ENCODE measurements at regions not wholly inside any gene's neighbourhood (a gene's known extent, or its start where the extent isn't known, plus 50 kb on each side); places are given as distances from the start of the nearest gene placed in this dataset.

GRCh38 chr14:97350894-97351731 is 553.9 kb downstream of the VRK1 start:
- DNase-seq (ENCODE audit: low read depth): no peak

DNA sequence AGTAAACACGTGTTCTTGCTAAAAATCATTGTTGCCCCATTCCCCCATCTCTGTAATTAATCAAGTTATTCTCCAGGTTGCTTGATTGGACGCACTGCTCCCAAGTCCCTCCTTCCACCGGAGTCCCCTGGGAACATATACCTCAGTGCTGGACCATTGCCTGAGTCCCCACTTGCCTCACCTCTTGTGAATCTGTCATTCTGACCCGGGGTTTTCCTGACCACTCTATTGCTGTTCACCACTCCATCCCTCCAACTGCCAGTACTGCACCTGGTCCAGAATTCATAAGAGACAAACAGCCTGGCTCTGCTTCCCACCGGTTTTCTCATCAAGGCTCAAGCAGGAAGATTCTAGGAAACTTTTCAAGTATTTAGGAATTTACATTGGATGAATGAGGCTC is 555.9 kb downstream of the VRK1 start:
- no peak for DNase-seq (ENCODE audit: low read depth)

DNA sequence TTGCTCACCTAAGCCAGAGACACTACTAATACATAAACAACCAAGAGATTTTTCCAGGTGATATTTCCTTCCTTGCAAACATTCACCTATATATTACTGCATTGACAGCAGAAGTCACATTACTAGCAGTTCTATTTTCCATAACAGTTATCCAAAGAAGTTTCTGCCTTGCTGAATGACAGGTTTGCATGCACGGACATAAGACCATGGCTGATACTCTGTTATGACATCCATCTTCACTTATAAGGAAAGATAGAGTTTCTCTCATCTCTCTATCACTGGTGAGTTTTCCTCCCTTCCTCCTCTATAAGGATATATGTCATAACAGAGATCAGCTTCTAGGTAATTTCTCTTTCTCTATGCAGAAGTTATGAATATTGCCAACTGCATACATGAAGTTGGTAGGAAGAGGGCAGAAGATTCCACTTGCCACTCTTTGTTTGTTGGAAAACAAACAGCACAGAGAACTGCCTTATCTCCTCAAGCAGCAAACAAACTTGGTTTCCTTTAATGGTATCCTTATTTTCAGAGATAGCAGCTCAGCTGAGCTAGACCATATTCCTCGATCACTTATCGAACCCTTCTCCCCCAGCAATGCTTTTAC is 557.0 kb downstream of the VRK1 start:
- no peak for DNase-seq (ENCODE audit: low read depth)

DNA sequence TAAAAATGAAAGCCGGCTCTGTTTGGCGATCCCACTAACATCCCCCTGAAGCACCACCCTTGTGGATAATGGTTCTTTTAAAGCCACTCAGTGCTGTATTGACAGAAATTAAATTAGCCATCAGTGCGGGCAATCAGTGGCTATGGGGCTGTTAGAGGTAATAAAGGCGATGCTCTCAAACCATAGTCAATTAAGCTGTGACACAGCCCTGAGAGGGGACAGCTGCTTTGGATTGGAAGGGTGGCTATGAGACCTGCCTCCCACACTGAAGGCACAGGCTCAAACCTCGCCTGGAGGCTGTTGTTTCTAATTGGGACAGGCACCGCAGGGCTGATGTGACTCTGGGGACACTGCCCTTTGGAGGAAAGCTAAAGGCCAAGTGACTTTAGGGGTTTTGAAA is 562.2 kb downstream of the VRK1 start:
- no peak for DNase-seq (ENCODE audit: low read depth)

DNA sequence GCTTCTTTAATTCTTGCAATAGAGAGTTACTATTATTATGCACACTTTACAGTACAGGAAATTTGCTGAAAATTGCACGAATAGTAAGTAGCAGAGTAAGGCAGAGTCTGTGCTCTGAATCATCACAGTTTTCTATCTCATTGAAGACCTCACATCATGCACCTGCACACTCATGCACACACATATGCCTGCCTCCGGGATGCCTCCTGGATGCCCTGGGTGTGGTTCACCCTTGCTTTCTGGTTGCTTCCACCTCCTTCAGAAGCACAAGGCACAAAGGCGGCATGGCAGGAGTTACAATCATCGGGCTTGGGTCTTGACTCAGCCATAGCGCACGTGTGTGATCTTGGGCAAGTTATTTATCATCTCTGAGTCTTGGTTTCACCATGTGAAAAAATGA is 564.0 kb downstream of the VRK1 start:
- no peak for DNase-seq (ENCODE audit: low read depth)

DNA sequence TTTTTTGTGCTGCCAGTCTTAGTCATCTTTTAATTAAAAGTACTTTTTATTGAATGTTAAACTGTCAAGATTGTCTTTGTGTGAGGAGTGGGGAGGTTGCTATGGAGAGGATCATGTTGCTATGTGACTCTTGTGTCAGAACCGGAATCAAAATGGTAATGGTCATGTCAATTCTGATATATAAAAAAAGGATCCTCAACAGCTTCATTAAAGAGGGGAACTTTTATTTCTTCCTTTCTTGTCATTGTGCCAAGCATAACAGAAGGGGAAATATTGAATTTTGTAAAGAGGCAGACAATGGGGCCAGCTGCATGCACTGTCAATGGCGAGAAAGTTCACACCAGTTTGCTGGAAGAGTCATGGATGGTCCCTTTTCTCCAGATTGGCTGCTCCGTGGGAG is 564.8 kb downstream of the VRK1 start:
- DNase-seq (ENCODE audit: low read depth): no peak

DNA sequence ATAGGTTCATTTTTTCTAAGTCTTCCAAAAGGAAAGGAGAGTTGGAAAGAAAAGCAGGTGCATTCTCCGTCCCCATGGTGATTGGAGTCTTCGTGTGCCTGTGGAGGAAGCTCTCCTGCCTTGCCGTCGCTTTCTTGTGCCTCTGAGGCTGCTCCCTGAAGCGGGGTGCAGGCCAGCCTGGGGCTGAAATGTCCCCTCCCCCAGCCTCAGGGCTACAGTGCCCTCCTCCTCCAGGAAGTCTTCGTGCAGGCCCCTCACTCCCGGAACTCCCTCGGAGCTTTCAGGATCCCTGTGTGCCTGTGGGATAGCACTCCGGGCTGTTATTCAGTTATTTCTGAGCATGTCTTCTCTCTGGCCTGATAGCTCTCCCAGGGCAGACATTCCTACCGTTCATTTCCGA is 569.2 kb downstream of the VRK1 start:
- DNase-seq (ENCODE audit: low read depth): no peak

DNA sequence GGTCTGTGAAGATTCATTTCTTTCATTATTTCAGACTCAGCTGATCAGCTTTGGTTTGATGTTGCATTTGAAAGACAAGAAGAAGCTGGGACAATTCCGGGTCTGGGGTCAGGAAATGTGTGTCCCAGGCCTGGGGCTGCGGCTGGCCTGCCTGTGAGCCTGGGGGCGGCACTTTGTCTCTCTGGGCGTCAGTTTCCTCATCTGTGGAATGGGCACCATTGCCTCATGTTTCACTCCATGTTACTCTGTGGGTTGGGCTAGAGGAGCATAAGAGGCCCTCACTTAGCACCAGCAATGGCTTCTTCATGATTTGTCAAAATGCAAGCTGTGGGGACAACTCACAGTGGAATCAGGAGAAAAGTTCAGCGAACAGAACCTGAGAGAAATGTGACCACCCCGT is 570.1 kb downstream of the VRK1 start:
- no peak for DNase-seq (ENCODE audit: low read depth)

- no peak for DNase-seq (ENCODE audit: low read depth)
Measured at GRCh38 chr14:97368049-97368448, 570.9 kb downstream of the VRK1 start.

DNA sequence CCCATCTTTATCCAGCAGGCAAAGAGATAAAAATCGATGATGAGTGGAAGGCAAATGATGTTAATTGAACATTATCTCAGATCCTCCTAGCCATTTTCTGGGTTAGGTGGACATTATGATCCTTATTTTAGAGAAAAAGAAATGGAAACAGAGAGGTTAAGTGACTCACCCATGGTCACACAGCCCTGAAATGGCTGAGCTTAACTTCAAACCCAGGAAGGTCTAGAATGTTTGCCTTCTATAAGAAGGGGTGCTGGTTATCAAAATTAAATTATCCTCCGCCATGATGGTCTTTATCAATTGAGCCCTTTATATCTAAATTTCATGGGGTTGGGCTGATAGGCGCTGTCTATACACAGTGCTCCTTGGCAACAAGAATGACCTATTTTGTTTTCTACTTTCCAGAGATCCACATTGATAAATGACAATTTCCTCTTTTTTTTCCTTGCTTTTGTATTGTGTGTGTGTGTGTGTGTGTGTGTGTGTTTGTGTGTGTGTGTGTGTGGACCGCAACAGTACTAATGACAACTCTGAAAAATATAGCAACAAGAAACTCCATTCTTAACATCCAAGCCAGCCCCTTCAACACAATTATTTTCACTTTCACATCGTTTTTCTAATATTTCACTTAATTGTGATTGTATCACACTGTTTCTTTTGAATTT is 571.9 kb downstream of the VRK1 start:
- no peak for DNase-seq (ENCODE audit: low read depth)

GRCh38 chr14:97369901-97370300 is 572.7 kb downstream of the VRK1 start:
- DNase-seq (ENCODE audit: low read depth): no peak

DNA sequence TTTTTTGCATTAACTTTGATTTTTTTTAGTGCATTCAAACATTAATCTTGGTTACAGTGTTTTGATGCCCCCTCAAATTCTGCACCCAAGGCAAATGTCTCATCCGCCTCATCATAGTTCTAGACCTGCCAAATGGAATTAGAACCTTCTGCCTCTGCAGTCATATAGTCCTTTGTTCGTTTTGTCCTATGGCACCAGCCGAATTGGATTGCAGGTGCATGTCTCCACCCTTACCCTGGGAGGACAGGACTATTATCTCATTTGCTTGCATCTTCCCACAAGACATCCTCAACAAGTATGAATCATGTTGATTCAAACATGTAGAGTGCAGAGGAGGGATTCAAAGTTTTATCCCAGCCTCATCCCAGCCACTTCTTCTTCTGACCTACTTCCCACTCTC is 579.1 kb downstream of the VRK1 start:
- no peak for DNase-seq (ENCODE audit: low read depth)

DNA sequence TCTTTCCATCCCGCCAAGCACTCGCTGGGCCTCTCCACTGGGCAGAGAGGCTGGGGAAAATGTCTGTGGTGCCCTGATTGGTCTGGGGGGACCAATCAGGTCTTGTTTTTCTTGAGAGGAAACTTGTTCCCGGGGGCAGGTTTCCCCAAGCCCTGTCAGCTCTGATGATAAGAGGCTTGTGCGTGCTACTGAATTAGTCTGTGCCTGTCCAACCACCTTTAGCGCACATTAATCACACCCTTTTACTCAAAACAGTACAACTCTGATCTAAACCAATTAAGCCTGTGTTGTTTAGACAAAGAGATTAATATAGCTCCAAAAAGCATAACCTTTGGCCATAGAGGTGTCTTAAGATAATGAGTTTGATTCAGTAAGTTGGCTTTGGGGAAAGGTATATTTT is 580.4 kb downstream of the VRK1 start:
- no peak for DNase-seq (ENCODE audit: low read depth)

GRCh38 chr14:97379091-97379531 is 581.9 kb downstream of the VRK1 start:
- no peak for DNase-seq (ENCODE audit: low read depth)

DNA sequence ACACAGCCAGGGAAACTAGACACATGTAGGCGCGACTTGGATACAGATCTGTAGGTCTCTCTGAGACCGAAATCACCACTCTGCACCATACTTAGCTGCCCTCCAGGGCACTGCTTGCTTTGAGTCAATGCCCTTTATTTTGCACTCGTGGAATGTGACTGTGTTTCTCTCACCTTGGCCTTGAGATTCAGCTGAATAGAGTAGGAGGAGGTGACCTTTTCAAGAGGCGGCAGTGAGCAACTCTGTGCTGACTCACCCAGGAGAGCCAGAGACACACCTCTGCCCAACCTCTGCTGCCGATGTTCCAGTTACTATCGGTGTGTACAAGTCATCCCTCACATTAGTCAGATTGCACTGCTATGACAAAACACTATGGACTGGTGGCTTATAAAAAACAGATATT is 583.4 kb downstream of the VRK1 start:
- no peak for DNase-seq (ENCODE audit: low read depth)

- no peak for DNase-seq (ENCODE audit: low read depth)
Measured at GRCh38 chr14:97381309-97381708, 584.1 kb downstream of the VRK1 start.

DNA sequence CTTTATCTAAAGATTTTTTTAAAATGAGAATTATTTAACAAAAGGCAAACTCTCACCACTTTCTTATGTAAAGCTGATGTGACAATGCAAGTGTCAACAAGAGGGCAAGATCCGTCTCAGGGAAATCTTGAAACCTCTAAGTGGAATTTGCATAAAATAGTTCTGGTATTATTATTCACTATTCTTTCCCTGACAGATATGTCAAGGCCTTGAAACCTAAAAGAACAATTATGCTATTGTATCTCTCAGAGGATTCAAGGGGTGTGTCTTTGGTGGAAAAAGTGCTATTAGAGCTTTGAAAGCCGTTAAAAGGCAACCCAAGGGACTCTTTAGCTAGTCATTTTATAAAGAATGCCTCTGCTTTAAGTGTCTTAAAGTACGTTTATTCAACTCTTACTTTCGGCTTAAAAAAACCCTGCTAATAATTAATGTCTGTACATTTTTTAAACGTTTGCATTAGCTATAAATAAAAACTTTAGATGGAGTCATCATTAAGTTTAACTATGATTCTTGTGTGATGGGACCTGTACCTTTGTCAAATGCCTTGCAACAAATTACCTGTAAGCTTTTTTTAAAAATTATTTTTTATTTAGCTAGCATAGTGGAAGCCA is 585.5 kb downstream of the VRK1 start:
- no peak for DNase-seq (ENCODE audit: low read depth)

DNA sequence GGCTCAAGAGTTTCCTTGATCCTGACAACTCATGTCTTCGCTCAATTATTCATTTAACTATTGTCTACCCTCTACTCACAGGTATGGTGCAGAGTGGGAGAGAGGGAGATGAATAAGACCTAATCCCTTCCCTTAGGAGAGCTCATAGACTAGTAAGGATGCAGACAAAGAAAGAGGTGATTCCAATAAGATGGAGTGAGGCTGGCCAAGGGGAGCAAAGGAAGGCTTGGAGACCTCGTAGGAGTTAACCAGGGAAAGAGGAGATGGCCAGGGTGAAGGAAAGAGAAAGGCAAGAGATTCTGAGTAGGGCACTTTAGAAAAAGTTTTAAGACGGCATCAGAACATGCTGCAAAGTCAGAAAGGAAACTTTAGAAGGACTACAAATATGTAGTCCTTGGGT is 588.5 kb downstream of the VRK1 start:
- DNase-seq (ENCODE audit: low read depth): no peak

GRCh38 chr14:97387252-97387874 is 590.2 kb downstream of the VRK1 start:
- DNase-seq (ENCODE audit: low read depth): no peak

GRCh38 chr14:97388408-97388807 is 591.2 kb downstream of the VRK1 start:
- no peak for DNase-seq (ENCODE audit: low read depth)

DNA sequence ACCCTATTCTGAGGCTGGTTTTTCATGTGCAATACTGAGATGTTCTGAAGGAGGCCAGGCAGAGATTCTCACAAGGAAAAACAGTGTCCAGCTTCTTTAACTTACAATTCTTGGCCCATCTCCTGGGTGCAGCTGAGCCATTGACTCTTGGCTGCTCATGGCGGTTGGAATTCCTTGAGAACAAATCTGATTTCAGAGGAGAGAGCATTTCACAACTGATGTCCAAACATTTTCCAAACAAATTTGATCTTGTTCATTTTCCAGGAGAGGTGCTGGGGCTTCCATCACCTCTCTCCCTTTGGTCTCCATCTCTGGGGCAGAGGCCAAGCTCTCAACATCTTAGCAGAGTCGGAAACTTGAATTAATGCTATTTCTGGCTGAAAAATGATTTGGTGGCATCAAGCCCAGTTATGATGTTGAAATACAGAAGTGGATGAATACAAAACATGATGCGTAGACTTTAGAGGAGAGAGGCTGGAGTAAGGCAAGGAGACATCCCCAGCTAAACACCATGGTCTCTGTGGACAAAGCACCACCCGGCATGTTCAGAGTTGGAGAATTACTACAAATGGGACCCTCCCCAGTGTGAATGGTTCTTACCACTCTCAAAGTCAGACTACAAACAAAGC is 593.0 kb downstream of the VRK1 start:
- no peak for DNase-seq (ENCODE audit: low read depth)

GRCh38 chr14:97393244-97393643 is 596.1 kb downstream of the VRK1 start:
- DNase-seq (ENCODE audit: low read depth): no peak
